Adrenal gland (tissue), 5 donors: ENCODE measurements at regions not wholly inside any gene's neighbourhood (a gene's known extent, or its start where the extent isn't known, plus 50 kb on each side); places are given as distances from the start of the nearest gene placed in this dataset.

Source experiments
- POLR2A ChIP-seq, 2 donors: fragments of 450-650 bp; IDR thresholded peaks; one replicate each; pipeline ENCODE4 v1.6.1; 2017; ENCODE audit warnings: antibody characterized with exemption in 2 of 2, mild to moderate bottlenecking in 2 of 2, moderate library complexity in 1 of 2
- TF ChIP-seq, protein P1 (sequence below), 6 experiments: fragments of 450-650 bp in 4 of 6; fragments of 200-600 bp in 2 of 6; sonication (generic) in 1 of 6; IDR thresholded peaks; 1 replicate in 5 of 6; 2 replicates in 1 of 6; pipeline versions ENCODE4 v1.5.1 to v1.8.0; 2016 to 2021; ENCODE audit warnings: antibody characterized with exemption in 6 of 6, mild to moderate bottlenecking in 2 of 6, moderate library complexity in 1 of 6
- donor health status: DM: no; HTN: no; CAD: no.

- TF ChIP-seq, protein P1, sequence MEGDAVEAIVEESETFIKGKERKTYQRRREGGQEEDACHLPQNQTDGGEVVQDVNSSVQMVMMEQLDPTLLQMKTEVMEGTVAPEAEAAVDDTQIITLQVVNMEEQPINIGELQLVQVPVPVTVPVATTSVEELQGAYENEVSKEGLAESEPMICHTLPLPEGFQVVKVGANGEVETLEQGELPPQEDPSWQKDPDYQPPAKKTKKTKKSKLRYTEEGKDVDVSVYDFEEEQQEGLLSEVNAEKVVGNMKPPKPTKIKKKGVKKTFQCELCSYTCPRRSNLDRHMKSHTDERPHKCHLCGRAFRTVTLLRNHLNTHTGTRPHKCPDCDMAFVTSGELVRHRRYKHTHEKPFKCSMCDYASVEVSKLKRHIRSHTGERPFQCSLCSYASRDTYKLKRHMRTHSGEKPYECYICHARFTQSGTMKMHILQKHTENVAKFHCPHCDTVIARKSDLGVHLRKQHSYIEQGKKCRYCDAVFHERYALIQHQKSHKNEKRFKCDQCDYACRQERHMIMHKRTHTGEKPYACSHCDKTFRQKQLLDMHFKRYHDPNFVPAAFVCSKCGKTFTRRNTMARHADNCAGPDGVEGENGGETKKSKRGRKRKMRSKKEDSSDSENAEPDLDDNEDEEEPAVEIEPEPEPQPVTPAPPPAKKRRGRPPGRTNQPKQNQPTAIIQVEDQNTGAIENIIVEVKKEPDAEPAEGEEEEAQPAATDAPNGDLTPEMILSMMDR (IDR thresholded peaks at IDR 0.05): no peak
- TF ChIP-seq POLR2A (IDR thresholded peaks at IDR 0.05): no peak
Observed at GRCh38 chr4:124123721-124124120, 588.8 kb downstream of the ANKRD50 start.
